Ascending aorta (tissue), 2 donors: ENCODE measurements at regions not wholly inside any gene's neighbourhood (a gene's known extent, or its start where the extent isn't known, plus 50 kb on each side); places are given as distances from the start of the nearest gene placed in this dataset.

ENCODE experiments used
- DNase-seq, 2 donors: peaks; one replicate each; pipeline ENCODE4 v3.0.0-alpha.2; 2019; ENCODE audit warnings: low spot score in 2 of 2
- H3K27ac ChIP-seq, 2 donors: fragments of 200-600 bp; sonication (generic); one replicate each; pipeline ENCODE4 v1.5.1; 2016 to 2017; ENCODE audit warnings: mild to moderate bottlenecking in 1 of 2
- H3K27me3 ChIP-seq: fragments of 200-600 bp; sonication (generic); one replicate; pipeline ENCODE4 v1.5.1; 2017
- H3K36me3 ChIP-seq, 2 donors: fragments of 200-600 bp; sonication (generic); one replicate each; pipeline ENCODE4 v1.5.1; 2016
- H3K4me1 ChIP-seq, 2 donors: fragments of 200-600 bp; sonication (generic); one replicate each; pipeline ENCODE4 v1.5.1; 2016 to 2017; ENCODE audit warnings: mild to moderate bottlenecking in 1 of 2
- H3K4me3 ChIP-seq, 2 donors: fragments of 200-600 bp; sonication (generic); one replicate each; pipeline ENCODE4 v1.5.1; 2016 to 2017; ENCODE audit warnings: mild to moderate bottlenecking in 1 of 2
- H3K9me3 ChIP-seq, 2 donors: fragments of 200-600 bp; sonication (generic); one replicate each; pipeline ENCODE4 v1.5.1; 2016
- CTCF ChIP-seq, 3 experiments: fragments of 200-600 bp in 2 of 3; fragments of 450-650 bp in 1 of 3; sonication (generic) in 2 of 3; IDR thresholded peaks; one replicate each; pipeline ENCODE4 v1.5.1; 2016 to 2019; ENCODE audit warnings: antibody characterized with exemption in 3 of 3, mild to moderate bottlenecking in 1 of 3, moderate library complexity in 1 of 3
- intact Hi-C: fragments of 100-400 bp; cut with DNase I; formaldehyde crosslinking; loops from one replicate; pipeline ENCODE4 v1.15.1; 2023

GRCh38 chr12:22798116-22798515 is 173.1 kb downstream of the ETNK1 start:
- Histone ChIP-seq H3K9me3 (no peaks in the 10 kb centered on the region), H3K27me3 (no peaks in the 10 kb centered on the region), H3K27ac (no peak overlapping the region), H3K4me3 (no peak overlapping the region), H3K36me3 (no peaks in the 10 kb centered on the region), H3K4me1 (no peaks in the 10 kb centered on the region)
- DNase-seq: no peak
- intact Hi-C loops: no loop called here
- TF ChIP-seq CTCF (IDR thresholded peaks at IDR 0.05): no peak

GRCh38 chr12:22799503-22799902 is 174.5 kb downstream of the ETNK1 start:
- intact Hi-C loops: no loop called here
- no peaks in the 10 kb centered on the region for H3K4me1 ChIP-seq
- H3K27me3 ChIP-seq: no peaks in the 10 kb centered on the region
- H3K9me3 ChIP-seq: no peaks in the 10 kb centered on the region
- no peak for DNase-seq
- H3K4me3 ChIP-seq: no peak overlapping the region
- H3K36me3 ChIP-seq: no peaks in the 10 kb centered on the region
- no peak for TF ChIP-seq CTCF (IDR thresholded peaks at IDR 0.05)
- no peak overlapping the region for H3K27ac ChIP-seq

GRCh38 chr12:22800332-22800731 is 175.4 kb downstream of the ETNK1 start:
- H3K36me3 ChIP-seq: no peaks in the 10 kb centered on the region
- TF ChIP-seq CTCF (IDR thresholded peaks at IDR 0.05): no peak
- intact Hi-C loops: no loop called here
- H3K9me3 ChIP-seq: no peaks in the 10 kb centered on the region
- H3K27me3 ChIP-seq: no peaks in the 10 kb centered on the region
- no peak overlapping the region for H3K4me3 ChIP-seq
- DNase-seq: no peak
- H3K4me1 ChIP-seq: no peaks in the 10 kb centered on the region
- no peak overlapping the region for H3K27ac ChIP-seq

GRCh38 chr12:22802883-22803630 is 178.1 kb downstream of the ETNK1 start:
- H3K27ac ChIP-seq: no peak overlapping the region
- DNase-seq: no peak
- no peaks in the 10 kb centered on the region for H3K36me3 ChIP-seq
- H3K9me3 ChIP-seq: no peaks in the 10 kb centered on the region
- H3K4me3 ChIP-seq: no peak overlapping the region
- intact Hi-C loops: no loop called here
- TF ChIP-seq CTCF (IDR thresholded peaks at IDR 0.05): no peak
- no peaks in the 10 kb centered on the region for H3K27me3 ChIP-seq
- H3K4me1 ChIP-seq: no peaks in the 10 kb centered on the region

GRCh38 chr12:22803725-22804124 is 178.8 kb downstream of the ETNK1 start:
- no peaks in the 10 kb centered on the region for H3K27me3 ChIP-seq
- no peak for DNase-seq
- intact Hi-C loops: no loop called here
- H3K36me3 ChIP-seq: no peaks in the 10 kb centered on the region
- no peaks in the 10 kb centered on the region for H3K4me1 ChIP-seq
- no peak for TF ChIP-seq CTCF (IDR thresholded peaks at IDR 0.05)
- H3K27ac ChIP-seq: no peak overlapping the region
- no peak overlapping the region for H3K4me3 ChIP-seq
- no peaks in the 10 kb centered on the region for H3K9me3 ChIP-seq

- no peak overlapping the region for H3K27ac ChIP-seq
- H3K4me1 ChIP-seq: peaks cover 0 to 7% of the 10 kb centered on the region in 2 donors
- intact Hi-C loops: no loop called here
- H3K9me3 ChIP-seq: no peaks in the 10 kb centered on the region
- no peaks in the 10 kb centered on the region for H3K27me3 ChIP-seq
- H3K4me3 ChIP-seq: no peak overlapping the region
- TF ChIP-seq CTCF (IDR thresholded peaks at IDR 0.05): no peak
- no peak for DNase-seq
- H3K36me3 ChIP-seq: no peaks in the 10 kb centered on the region
Observed at GRCh38 chr12:22808860-22809259, 183.9 kb downstream of the ETNK1 start.
